H9 (cell line): ENCODE measurements at regions not wholly inside any gene's neighbourhood (a gene's known extent, or its start where the extent isn't known, plus 50 kb on each side); places are given as distances from the start of the nearest gene placed in this dataset.

ENCODE experiments used
- DNase-seq: peaks from one replicate; pipeline ENCODE4 v3.0.0-alpha.2; 2017
- H2AFZ ChIP-seq: one replicate; pipeline ENCODE4 v1.6.1; 2013; ENCODE audit warnings: mild to moderate bottlenecking, low read length, control low read depth, moderate library complexity
- H2AK5ac ChIP-seq: 2 replicates; pipeline ENCODE4 v1.6.1; 2013; ENCODE audit warnings: low read length, control low read depth, mixed read lengths; ENCODE audit not compliant: insufficient read length
- H2BK120ac ChIP-seq: one replicate; pipeline ENCODE4 v1.6.1; 2013; ENCODE audit warnings: low read depth, mild to moderate bottlenecking, low read length, control low read depth, inconsistent platforms; ENCODE audit not compliant: poor library complexity, severe bottlenecking
- H2BK12ac ChIP-seq: 2 replicates; pipeline ENCODE4 v1.6.1; 2013; ENCODE audit warnings: low read length, control low read depth, mixed read lengths, low read depth; ENCODE audit not compliant: insufficient read length
- H2BK15ac ChIP-seq: 2 replicates; pipeline ENCODE4 v1.6.1; 2013; ENCODE audit warnings: low read depth, low read length, control low read depth
- H2BK20ac ChIP-seq: one replicate; pipeline ENCODE4 v1.6.1; 2013; ENCODE audit warnings: low read depth, mild to moderate bottlenecking, low read length, control low read depth, inconsistent platforms; ENCODE audit not compliant: poor library complexity, severe bottlenecking
- H2BK5ac ChIP-seq: 2 replicates; pipeline ENCODE4 v1.6.1; 2013; ENCODE audit warnings: low read length, control low read depth, mixed read lengths; ENCODE audit not compliant: insufficient read length
- H3K14ac ChIP-seq: 2 replicates; pipeline ENCODE4 v1.6.1; 2013; ENCODE audit warnings: low read length, control low read depth; ENCODE audit not compliant: insufficient read depth
- H3K18ac ChIP-seq: 2 replicates; pipeline ENCODE4 v1.6.1; 2013; ENCODE audit warnings: low read depth, mild to moderate bottlenecking, mixed read lengths, low read length, control low read depth; ENCODE audit not compliant: insufficient read length
- H3K23ac ChIP-seq: 2 replicates; pipeline ENCODE4 v1.6.1; 2013; ENCODE audit warnings: low read length, control low read depth, mixed read lengths, low read depth; ENCODE audit not compliant: insufficient read length
- H3K23me2 ChIP-seq: 2 replicates; pipeline ENCODE4 v1.6.1; 2013; ENCODE audit warnings: low read depth, mild to moderate bottlenecking, mixed read lengths, low read length, control low read depth; ENCODE audit not compliant: insufficient read length, poor library complexity, severe bottlenecking
- H3K27ac ChIP-seq: 2 replicates; pipeline ENCODE4 v1.5.1; 2013; ENCODE audit warnings: low read length, control low read depth, mixed read lengths, low read depth; ENCODE audit not compliant: insufficient read length
- H3K27me3 ChIP-seq: 2 replicates; pipeline ENCODE4 v1.6.1; 2013; ENCODE audit warnings: low read length, control low read depth, inconsistent platforms; ENCODE audit not compliant: insufficient read depth
- H3K4ac ChIP-seq: 2 replicates; pipeline ENCODE4 v1.6.1; 2013; ENCODE audit warnings: low read depth, mild to moderate bottlenecking, control low read depth, inconsistent platforms, low read length, moderate library complexity
- H3K4me1 ChIP-seq: 2 replicates; pipeline ENCODE4 v1.6.1; 2013; ENCODE audit warnings: low read length, control low read depth, inconsistent platforms; ENCODE audit not compliant: insufficient read depth
- H3K4me2 ChIP-seq: 2 replicates; pipeline ENCODE4 v1.6.1; 2013; ENCODE audit warnings: low read length, control low read depth, mixed read lengths; ENCODE audit not compliant: insufficient read length, insufficient read depth
- H3K56ac ChIP-seq: 2 replicates; pipeline ENCODE4 v1.6.1; 2013; ENCODE audit warnings: low read depth, mild to moderate bottlenecking, mixed read lengths, low read length, control low read depth; ENCODE audit not compliant: insufficient read length
- H3K79me1 ChIP-seq: 2 replicates; pipeline ENCODE4 v1.6.1; 2013; ENCODE audit warnings: low read depth, mild to moderate bottlenecking, moderate library complexity, low read length, control low read depth, inconsistent platforms; ENCODE audit not compliant: insufficient read depth, poor library complexity, severe bottlenecking
- H3K79me2 ChIP-seq: 2 replicates; pipeline ENCODE4 v1.6.1; 2013; ENCODE audit warnings: low read length, control low read depth, inconsistent platforms; ENCODE audit not compliant: insufficient read depth
- H3K9ac ChIP-seq: 2 replicates; pipeline ENCODE4 v1.6.1; 2013; ENCODE audit warnings: low read length, control low read depth, mixed read lengths; ENCODE audit not compliant: insufficient read length; ENCODE audit errors: extremely low read depth
- H3K9me3 ChIP-seq: one replicate; pipeline ENCODE4 v1.6.1; 2013; ENCODE audit warnings: low read depth, low read length, inconsistent platforms; ENCODE audit not compliant: control insufficient read depth
- H3T11ph ChIP-seq: one replicate; pipeline ENCODE4 v1.6.1; 2013; ENCODE audit warnings: mild to moderate bottlenecking, low read length, control low read depth, inconsistent platforms
- H4K20me1 ChIP-seq: one replicate; pipeline ENCODE4 v1.6.1; 2013; ENCODE audit not compliant: control insufficient read depth, insufficient read length, insufficient read depth
- H4K5ac ChIP-seq: 2 replicates; pipeline ENCODE4 v1.6.1; 2013; ENCODE audit warnings: low read depth, mild to moderate bottlenecking, mixed read lengths, low read length, control low read depth; ENCODE audit not compliant: insufficient read length
- H4K8ac ChIP-seq: replicated peaks from 2 replicates; pipeline ENCODE4 v1.6.1; 2013; ENCODE audit warnings: low read length, control low read depth, mixed read lengths, low read depth; ENCODE audit not compliant: insufficient read length
- H4K91ac ChIP-seq: 2 replicates; pipeline ENCODE4 v1.6.1; 2013; ENCODE audit warnings: low read depth, mild to moderate bottlenecking, moderate library complexity, mixed read lengths, low read length, control low read depth; ENCODE audit not compliant: insufficient read length
- H3K27ac Mint-ChIP-seq, 3 experiments: 2 replicates in 2 of 3; 3 replicates in 1 of 3; pipeline ENCODE4 v1.8.0; 2020 to 2021; ENCODE audit warnings: mixed read lengths in 3 of 3, mild to moderate bottlenecking in 1 of 3, moderate library complexity in 1 of 3
- H3K27me3 Mint-ChIP-seq: 2 replicates; pipeline ENCODE4 v1.8.0; 2021; ENCODE audit warnings: low read depth, mild to moderate bottlenecking, moderate library complexity, mixed read lengths
- H3K36me3 Mint-ChIP-seq, 3 experiments: 2 replicates in 2 of 3; 3 replicates in 1 of 3; pipeline ENCODE4 v1.8.0; 2020 to 2021; ENCODE audit warnings: low read depth in 3 of 3, mixed read lengths in 3 of 3; ENCODE audit not compliant: insufficient read depth in 1 of 3
- H3K4me1 Mint-ChIP-seq, 2 experiments: 2 replicates each; pipeline ENCODE4 v1.8.0; 2020; ENCODE audit warnings: mixed read lengths in 2 of 2
- H3K4me3 Mint-ChIP-seq, 2 experiments: 2 replicates in 1 of 2; 3 replicates in 1 of 2; pipeline ENCODE4 v1.8.0; 2020 to 2021; ENCODE audit warnings: mild to moderate bottlenecking in 2 of 2, mixed read lengths in 2 of 2, moderate library complexity in 1 of 2
- H3K9me3 Mint-ChIP-seq, 2 experiments: 2 replicates in 1 of 2; 3 replicates in 1 of 2; pipeline ENCODE4 v1.8.0; 2020; ENCODE audit warnings: mild to moderate bottlenecking in 2 of 2, mixed read lengths in 2 of 2, moderate library complexity in 1 of 2
- CTCF ChIP-seq: fragments of 200-600 bp; sonication (generic); conservative IDR thresholded peaks from 3 replicates; pipeline ENCODE4 v1.8.0; 2021; ENCODE audit warnings: antibody characterized with exemption, mild to moderate bottlenecking
- WGBS: extraction: QIAGEN DNeasy Blood & Tissue Kit; methylation state at CpG from one replicate; pipeline ENCODE4 v1.1.7; 2013; ENCODE audit warnings: missing lambda C conversion rate, low lambda C conversion rate, mixed read lengths; ENCODE audit not compliant: insufficient read length; ENCODE audit errors: extremely low coverage; 5-methylcytosine and 5-hydroxymethylcytosine counted together

GRCh38 chr6:30832864-30833263, 51.5 kb upstream of the DDR1 start:
- no peaks in the 10 kb centered on the region for H3K27me3 Mint-ChIP-seq
- H3K27ac ChIP-seq: no peak overlapping the region
- no peak overlapping the region for H3K4me2 ChIP-seq
- H3K4me1 ChIP-seq: peaks cover 2% of the 10 kb centered on the region; the same call in 1 of the 2 replicates
- no peak overlapping the region for H2BK15ac ChIP-seq
- no peak overlapping the region for H3K14ac ChIP-seq
- no peak overlapping the region for H4K91ac ChIP-seq
- no peak overlapping the region for H2AK5ac ChIP-seq
- H2BK5ac ChIP-seq: no peak overlapping the region
- TF ChIP-seq CTCF: no peak
- no peak overlapping the region for H4K8ac ChIP-seq
- H3K23ac ChIP-seq: no peak overlapping the region
- no peaks in the 10 kb centered on the region for H4K20me1 ChIP-seq
- H3T11ph ChIP-seq: no peak overlapping the region
- no peak overlapping the region for H2BK12ac ChIP-seq
- no peak overlapping the region for H2BK120ac ChIP-seq
- WGBS: 100% methylated on average over 4 of the region's 5 CpGs
- H2BK20ac ChIP-seq: no peak overlapping the region
- no peaks in the 10 kb centered on the region for H3K23me2 ChIP-seq
- no peak overlapping the region for H3K18ac ChIP-seq
- no peaks in the 10 kb centered on the region for H3K9me3 ChIP-seq
- no peak overlapping the region for H2AFZ ChIP-seq
- no peaks in the 10 kb centered on the region for H3K79me1 ChIP-seq
- H3K36me3 Mint-ChIP-seq: peaks cover 11 to 14% (median 12%) of the 10 kb centered on the region in 3 experiments
- DNase-seq: no peak
- H3K9me3 Mint-ChIP-seq: peaks cover 7 to 8% of the 10 kb centered on the region in 2 experiments
- H3K56ac ChIP-seq: no peak overlapping the region
- H3K27ac Mint-ChIP-seq: no peak overlapping the region
- H3K9ac ChIP-seq: no peak overlapping the region
- peaks cover 33 to 34% of the 10 kb centered on the region in 2 experiments for H3K4me1 Mint-ChIP-seq
- H3K27me3 ChIP-seq: no peaks in the 10 kb centered on the region; the same call in 1 of the 2 replicates
- H3K4ac ChIP-seq: no peak overlapping the region
- H3K79me2 ChIP-seq: no peaks in the 10 kb centered on the region
- H3K4me3 Mint-ChIP-seq: no peak overlapping the region
- no peak overlapping the region for H4K5ac ChIP-seq
